Body of pancreas (tissue), 4 donors: ENCODE measurements at regions not wholly inside any gene's neighbourhood (a gene's known extent, or its start where the extent isn't known, plus 50 kb on each side); places are given as distances from the start of the nearest gene placed in this dataset.

ENCODE experiments used
- ATAC-seq: fragments of 150-250 bp; one replicate; pipeline ENCODE4 v1.9.1; 2016
- DNase-seq, 4 donors: peaks; one replicate each; pipeline ENCODE4 v3.0.0-alpha.2; 2019
- H3K27ac ChIP-seq, 4 donors: fragments of 200-600 bp; sonication (generic); 1 replicate in 3 of 4; 2 replicates in 1 of 4; pipeline versions ENCODE4 v1.5.1 to v1.6.1; 2016 to 2019; ENCODE audit warnings: mild to moderate bottlenecking in 1 of 4, mixed read lengths in 1 of 4, moderate library complexity in 1 of 4
- H3K27me3 ChIP-seq, 2 donors: fragments of 200-600 bp; sonication (generic); one replicate each; pipeline ENCODE4 v1.6.0; 2016; ENCODE audit warnings: mild to moderate bottlenecking in 1 of 2
- H3K36me3 ChIP-seq, 2 donors: fragments of 200-600 bp; sonication (generic); replicated peaks in 1 of 2; 2 replicates each; pipeline ENCODE4 v1.5.1; 2016; ENCODE audit warnings: low read depth in 2 of 2; ENCODE audit not compliant: insufficient read depth in 1 of 2
- H3K4me1 ChIP-seq: fragments of 200-600 bp; sonication (generic); one replicate; pipeline ENCODE4 v1.6.0; 2016
- H3K4me3 ChIP-seq, 2 donors: fragments of 200-600 bp; sonication (generic); 1 replicate in 1 of 2; 2 replicates in 1 of 2; pipeline ENCODE4 v1.5.1; 2016 to 2019
- H3K9me3 ChIP-seq, 3 donors: fragments of 200-600 bp; sonication (generic); 1 replicate in 2 of 3; 2 replicates in 1 of 3; pipeline ENCODE4 v1.5.1; 2016
- CTCF ChIP-seq, 7 experiments: fragments of 450-650 bp in 4 of 7; fragments of 200-600 bp in 3 of 7; sonication (generic) in 3 of 7; IDR thresholded peaks; one replicate each; pipeline ENCODE4 v1.5.1; 2016 to 2019; ENCODE audit warnings: antibody characterized with exemption in 7 of 7
- POLR2A ChIP-seq, 3 donors: fragments of 450-650 bp; IDR thresholded peaks; one replicate each; pipeline ENCODE4 v1.6.1; 2016; ENCODE audit warnings: antibody characterized with exemption in 3 of 3, mild to moderate bottlenecking in 2 of 3
- WGBS, 2 donors: methylation state at CpG; one replicate each; pipeline ENCODE4 v1.1.5; 2017; 5-methylcytosine and 5-hydroxymethylcytosine counted together
- intact Hi-C: fragments of 100-400 bp; cut with DNase I; formaldehyde crosslinking; loops from one replicate; pipeline ENCODE4 v1.15.1; 2023

GRCh38 chr1:38524025-38524641 lies 335.4 kb downstream of the RRAGC start:
- 67 to 72% methylated on average over 8 of the region's 8 CpGs for WGBS, 2 donors
- intact Hi-C loops, result no loop called here

GRCh38 chr1:38523568-38523939 lies 336.0 kb downstream of the RRAGC start:
- TF ChIP-seq CTCF (IDR thresholded peaks at IDR 0.05) (no peak), POLR2A (IDR thresholded peaks at IDR 0.05) (no peak)
- H3K4me3 ChIP-seq, result no peak overlapping the region
- DNase-seq (no peak), ATAC-seq (no peak)
- intact Hi-C loops, result no loop called here
- no peak overlapping the region for H3K27ac ChIP-seq
- no peaks in the 10 kb centered on the region for H3K27me3 ChIP-seq
- no peaks in the 10 kb centered on the region for H3K4me1 ChIP-seq
- H3K9me3 ChIP-seq, result no peaks in the 10 kb centered on the region
- H3K36me3 ChIP-seq, result no peaks in the 10 kb centered on the region
- WGBS, 2 donors, result 79 to 80% methylated on average over 7 of the region's 7 CpGs

More at GRCh38 chr1:38524025-38524641, 335.4 kb downstream of the RRAGC start:
- no peak overlapping the region for H3K4me3 ChIP-seq
- DNase-seq (no peak), ATAC-seq (no peak)
- no peaks in the 10 kb centered on the region for H3K9me3 ChIP-seq
- H3K27me3 ChIP-seq, result no peaks in the 10 kb centered on the region
- H3K36me3 ChIP-seq, result no peaks in the 10 kb centered on the region
- no peaks in the 10 kb centered on the region for H3K4me1 ChIP-seq
- H3K27ac ChIP-seq, result no peak overlapping the region
- TF ChIP-seq CTCF (IDR thresholded peaks at IDR 0.05) (no peak), POLR2A (IDR thresholded peaks at IDR 0.05) (no peak)

GRCh38 chr1:38522915-38523567 lies 336.5 kb downstream of the RRAGC start:
- no peaks in the 10 kb centered on the region for H3K36me3 ChIP-seq
- intact Hi-C loops, result no loop called here
- no peak for ATAC-seq
- WGBS, 2 donors, result 57 to 60% methylated on average over 10 of the region's 10 CpGs
- no peaks in the 10 kb centered on the region for H3K9me3 ChIP-seq
- H3K4me3 ChIP-seq, result no peak overlapping the region
- H3K27ac ChIP-seq, result no peak overlapping the region
- TF ChIP-seq CTCF (IDR thresholded peaks at IDR 0.05) (no peak), POLR2A (IDR thresholded peaks at IDR 0.05) (no peak)
- no peaks in the 10 kb centered on the region for H3K4me1 ChIP-seq
- DNase-seq, result no peak
- no peaks in the 10 kb centered on the region for H3K27me3 ChIP-seq

GRCh38 chr1:38516560-38516959 lies 343.0 kb downstream of the RRAGC start:
- WGBS, 2 donors, result 69 to 82% methylated on average over 2 of the region's 2 CpGs
- Histone ChIP-seq H3K4me3 (no peak overlapping the region), H3K27ac (no peak overlapping the region), H3K27me3 (no peaks in the 10 kb centered on the region), H3K36me3 (no peaks in the 10 kb centered on the region), H3K4me1 (no peaks in the 10 kb centered on the region), H3K9me3 (no peaks in the 10 kb centered on the region)
- intact Hi-C loops, result no loop called here
- ATAC-seq (no peak), DNase-seq (no peak)
- TF ChIP-seq CTCF (IDR thresholded peaks at IDR 0.05) (no peak), POLR2A (IDR thresholded peaks at IDR 0.05) (no peak)

- no peak for ATAC-seq
- WGBS, 2 donors, result 65 to 69% methylated on average over 7 of the region's 7 CpGs
- H3K4me3 ChIP-seq, result no peak overlapping the region
- intact Hi-C loops, result no loop called here
- no peak overlapping the region for H3K27ac ChIP-seq
- no peak for DNase-seq
- H3K4me1 ChIP-seq, result no peaks in the 10 kb centered on the region
- no peaks in the 10 kb centered on the region for H3K9me3 ChIP-seq
- no peaks in the 10 kb centered on the region for H3K27me3 ChIP-seq
- no peaks in the 10 kb centered on the region for H3K36me3 ChIP-seq
- no peak for TF ChIP-seq POLR2A (IDR thresholded peaks at IDR 0.05)
- TF ChIP-seq CTCF (IDR thresholded peaks at IDR 0.05), result no peak
These were observed 346.8 kb downstream of the RRAGC start for GRCh38 chr1:38512789-38513188.
